ENCODE measurements at regions not wholly inside any gene's neighbourhood (a gene's known extent, or its start where the extent isn't known, plus 50 kb on each side); places are given as distances from the start of the nearest gene placed in this dataset.

GRCh38 chr2:21590026-21590690, 466.4 kb downstream of the TDRD15 start:
- no peak overlapping the region for H3K9ac ChIP-seq (ENCODE audit: low read depth, low read length)
- no peak overlapping the region for H3K4me2 ChIP-seq (ENCODE audit: insufficient read depth, low read length)
- H3K4me1 ChIP-seq (ENCODE audit: insufficient read depth, low read length) = no peaks in the 10 kb centered on the region
- H3K4me3 ChIP-seq (ENCODE audit: low read depth in 1 of 2, low read length in 2 of 2) = no peak overlapping the region
- no peaks in the 10 kb centered on the region for H3K36me3 ChIP-seq (ENCODE audit: insufficient read depth, low read length)
- no peaks in the 10 kb centered on the region for H3K79me2 ChIP-seq (ENCODE audit: insufficient read depth, low read length)
- no peaks in the 10 kb centered on the region for H4K20me1 ChIP-seq (ENCODE audit: insufficient read depth, low read length)
- ATAC-seq (ENCODE audit: insufficient read depth, low read depth) (no peak), DNase-seq (no peak)
- no peak overlapping the region for H3K27ac ChIP-seq (ENCODE audit: low read length)
- H2AFZ ChIP-seq (ENCODE audit: low read depth, low read length) = no peak overlapping the region
- H3K9me3 ChIP-seq (ENCODE audit: insufficient read depth, low read length, severe bottlenecking) = no peaks in the 10 kb centered on the region
- no peaks in the 10 kb centered on the region for H3K27me3 ChIP-seq (ENCODE audit: insufficient read depth, low read length, poor library complexity)
- TF ChIP-seq EZH2 (IDR thresholded peaks at IDR 0.05; ENCODE audit: borderline replicate concordance, low read depth, low read length, severe bottlenecking) = no peak
- TF ChIP-seq, protein P1, sequence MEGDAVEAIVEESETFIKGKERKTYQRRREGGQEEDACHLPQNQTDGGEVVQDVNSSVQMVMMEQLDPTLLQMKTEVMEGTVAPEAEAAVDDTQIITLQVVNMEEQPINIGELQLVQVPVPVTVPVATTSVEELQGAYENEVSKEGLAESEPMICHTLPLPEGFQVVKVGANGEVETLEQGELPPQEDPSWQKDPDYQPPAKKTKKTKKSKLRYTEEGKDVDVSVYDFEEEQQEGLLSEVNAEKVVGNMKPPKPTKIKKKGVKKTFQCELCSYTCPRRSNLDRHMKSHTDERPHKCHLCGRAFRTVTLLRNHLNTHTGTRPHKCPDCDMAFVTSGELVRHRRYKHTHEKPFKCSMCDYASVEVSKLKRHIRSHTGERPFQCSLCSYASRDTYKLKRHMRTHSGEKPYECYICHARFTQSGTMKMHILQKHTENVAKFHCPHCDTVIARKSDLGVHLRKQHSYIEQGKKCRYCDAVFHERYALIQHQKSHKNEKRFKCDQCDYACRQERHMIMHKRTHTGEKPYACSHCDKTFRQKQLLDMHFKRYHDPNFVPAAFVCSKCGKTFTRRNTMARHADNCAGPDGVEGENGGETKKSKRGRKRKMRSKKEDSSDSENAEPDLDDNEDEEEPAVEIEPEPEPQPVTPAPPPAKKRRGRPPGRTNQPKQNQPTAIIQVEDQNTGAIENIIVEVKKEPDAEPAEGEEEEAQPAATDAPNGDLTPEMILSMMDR (IDR thresholded peaks at IDR 0.05; ENCODE audit: borderline replicate concordance, extremely low read depth, low read length, poor library complexity, severe bottlenecking) = no peak

- Histone ChIP-seq H3K79me2 (ENCODE audit: insufficient read depth, low read length) (no peaks in the 10 kb centered on the region), H2AFZ (ENCODE audit: low read depth, low read length) (no peak overlapping the region), H4K20me1 (ENCODE audit: insufficient read depth, low read length) (no peaks in the 10 kb centered on the region), H3K9me3 (ENCODE audit: insufficient read depth, low read length, severe bottlenecking) (no peaks in the 10 kb centered on the region), H3K4me1 (ENCODE audit: insufficient read depth, low read length) (no peaks in the 10 kb centered on the region), H3K27me3 (ENCODE audit: insufficient read depth, low read length, poor library complexity) (no peaks in the 10 kb centered on the region), H3K4me2 (ENCODE audit: insufficient read depth, low read length) (no peak overlapping the region), H3K27ac (ENCODE audit: low read length) (no peak overlapping the region), H3K9ac (ENCODE audit: low read depth, low read length) (no peak overlapping the region), H3K4me3 (ENCODE audit: low read depth in 1 of 2, low read length in 2 of 2) (no peak overlapping the region), H3K36me3 (ENCODE audit: insufficient read depth, low read length) (no peaks in the 10 kb centered on the region)
- DNase-seq (no peak), ATAC-seq (ENCODE audit: insufficient read depth, low read depth) (no peak)
- no peak for TF ChIP-seq EZH2 (IDR thresholded peaks at IDR 0.05; ENCODE audit: borderline replicate concordance, low read depth, low read length, severe bottlenecking)
- TF ChIP-seq, protein P1 (IDR thresholded peaks at IDR 0.05; ENCODE audit: borderline replicate concordance, extremely low read depth, low read length, poor library complexity, severe bottlenecking) = no peak
These were observed 468.2 kb downstream of the TDRD15 start for GRCh38 chr2:21591926-21592325.

GRCh38 chr2:21599417-21599816, 475.6 kb downstream of the TDRD15 start:
- Histone ChIP-seq H3K36me3 (ENCODE audit: insufficient read depth, low read length) (no peaks in the 10 kb centered on the region), H3K4me1 (ENCODE audit: insufficient read depth, low read length) (no peaks in the 10 kb centered on the region), H3K27ac (ENCODE audit: low read length) (no peak overlapping the region), H3K9ac (ENCODE audit: low read depth, low read length) (no peak overlapping the region), H4K20me1 (ENCODE audit: insufficient read depth, low read length) (no peaks in the 10 kb centered on the region), H3K27me3 (ENCODE audit: insufficient read depth, low read length, poor library complexity) (no peaks in the 10 kb centered on the region), H3K79me2 (ENCODE audit: insufficient read depth, low read length) (no peaks in the 10 kb centered on the region), H3K4me3 (ENCODE audit: low read depth in 1 of 2, low read length in 2 of 2) (no peak overlapping the region), H3K9me3 (ENCODE audit: insufficient read depth, low read length, severe bottlenecking) (no peaks in the 10 kb centered on the region), H3K4me2 (ENCODE audit: insufficient read depth, low read length) (no peak overlapping the region), H2AFZ (ENCODE audit: low read depth, low read length) (no peak overlapping the region)
- DNase-seq = no peak
- TF ChIP-seq, protein P1 (IDR thresholded peaks at IDR 0.05; ENCODE audit: borderline replicate concordance, extremely low read depth, low read length, poor library complexity, severe bottlenecking) = no peak
- no peak for TF ChIP-seq EZH2 (IDR thresholded peaks at IDR 0.05; ENCODE audit: borderline replicate concordance, low read depth, low read length, severe bottlenecking)
- ATAC-seq (ENCODE audit: insufficient read depth, low read depth) = no peak

Measured in DND-41 (cell line).